ENCODE measurements at regions not wholly inside any gene's neighbourhood (a gene's known extent, or its start where the extent isn't known, plus 50 kb on each side); places are given as distances from the start of the nearest gene placed in this dataset.

- no peak for DNase-seq (ENCODE audit: low read depth in 2 of 2)
Observed at GRCh38 chr20:22404419-22405170, 179.8 kb downstream of the FOXA2 start.

GRCh38 chr20:22403632-22404361 is 180.6 kb downstream of the FOXA2 start:
- DNase-seq (ENCODE audit: low read depth in 2 of 2): no peak

- no peak for DNase-seq (ENCODE audit: low read depth in 2 of 2)
Observed at GRCh38 chr20:22403022-22403631, 181.2 kb downstream of the FOXA2 start.

DNA sequence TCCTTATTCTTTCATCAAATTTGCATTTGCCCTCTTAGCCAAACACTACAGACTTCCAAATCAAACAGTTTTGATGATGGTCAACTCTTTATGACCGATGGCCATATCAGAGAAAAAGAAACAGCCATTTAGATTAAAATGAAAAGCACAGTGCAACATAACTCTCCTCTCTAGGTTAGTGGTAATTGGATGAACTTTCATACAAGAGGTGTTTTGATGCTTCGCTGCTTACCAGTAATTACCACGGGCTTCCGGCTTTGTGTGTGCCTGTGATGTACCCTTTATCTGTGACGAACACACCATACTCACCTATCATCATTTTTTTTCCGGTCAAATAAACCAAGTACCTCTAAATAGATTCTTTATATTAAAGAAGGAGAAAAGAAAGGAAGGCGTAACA is 181.8 kb downstream of the FOXA2 start:
- no peak for DNase-seq (ENCODE audit: low read depth in 2 of 2)

DNA sequence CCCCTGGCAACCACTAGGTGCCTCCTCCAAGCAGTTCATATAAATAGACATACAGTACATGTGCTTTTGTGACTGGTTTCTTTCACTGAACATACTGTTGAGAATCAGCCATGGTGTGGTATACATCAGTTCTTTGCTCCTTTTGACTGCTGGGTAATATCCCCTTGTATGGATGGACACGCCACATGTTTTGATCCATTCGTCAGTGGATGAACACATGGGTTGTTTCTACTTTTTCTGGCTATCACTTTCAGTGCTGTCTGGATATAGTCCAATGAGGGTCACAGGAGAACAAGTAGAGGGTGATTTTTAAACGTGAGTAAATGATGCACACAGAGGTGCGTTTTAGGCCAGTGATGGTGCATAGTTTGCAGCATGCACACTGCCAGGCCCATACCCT is 183.9 kb downstream of the FOXA2 start:
- no peak for DNase-seq (ENCODE audit: low read depth in 2 of 2)

- DNase-seq (ENCODE audit: low read depth in 2 of 2): no peak
Observed at GRCh38 chr20:22394583-22394982, 189.8 kb downstream of the FOXA2 start.

DNA sequence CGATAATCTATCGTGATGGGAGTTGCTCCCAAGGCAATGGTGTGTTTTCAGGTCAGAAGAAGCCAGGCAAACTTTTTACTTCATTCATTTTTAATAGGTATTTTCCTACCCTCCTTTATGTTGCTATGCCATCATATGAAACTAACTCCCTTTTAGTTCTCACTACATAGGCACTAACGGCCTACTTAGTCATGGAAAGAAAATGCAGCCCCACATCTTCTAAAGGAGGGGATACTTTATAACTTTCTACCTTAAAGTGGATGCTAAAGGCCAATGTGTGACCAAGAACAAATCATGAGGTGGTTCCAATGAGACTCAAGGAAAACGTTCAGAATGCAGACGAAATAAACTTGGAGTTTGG is 193.8 kb downstream of the FOXA2 start:
- DNase-seq (ENCODE audit: low read depth in 2 of 2): no peak

DNA sequence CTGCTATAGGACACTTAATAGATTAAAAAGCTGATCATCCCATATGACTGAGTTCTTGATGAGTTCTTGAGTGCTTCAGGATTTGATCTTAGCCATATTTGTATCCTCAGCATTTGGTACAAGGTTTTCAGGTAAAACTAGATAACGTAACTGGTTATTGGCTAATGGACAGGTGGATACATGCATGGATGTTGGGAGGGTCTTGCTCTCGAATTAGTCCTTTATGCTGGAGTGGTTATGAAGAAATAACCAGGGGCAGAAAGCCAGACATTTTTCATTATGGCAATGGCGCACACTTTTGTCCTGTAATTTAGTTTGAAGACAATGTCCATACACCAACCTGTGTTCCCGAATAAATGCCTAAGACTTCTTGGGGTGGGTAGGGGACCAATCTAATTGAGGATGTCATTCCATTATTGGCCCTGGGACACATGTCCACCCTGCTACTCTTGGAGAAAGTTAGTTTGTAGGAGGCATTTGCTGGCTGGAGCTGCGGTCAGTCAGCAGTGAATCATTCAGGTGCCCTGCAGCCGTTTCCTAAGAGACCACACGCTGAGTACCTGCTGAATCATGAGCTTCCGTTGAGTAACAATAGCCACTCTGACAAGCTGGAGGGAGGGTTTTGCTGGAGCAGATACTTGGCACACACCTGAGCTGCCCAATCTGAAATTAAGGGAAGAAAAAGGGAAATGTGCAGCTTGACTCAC is 194.4 kb downstream of the FOXA2 start:
- DNase-seq (ENCODE audit: low read depth in 2 of 2): no peak

DNA sequence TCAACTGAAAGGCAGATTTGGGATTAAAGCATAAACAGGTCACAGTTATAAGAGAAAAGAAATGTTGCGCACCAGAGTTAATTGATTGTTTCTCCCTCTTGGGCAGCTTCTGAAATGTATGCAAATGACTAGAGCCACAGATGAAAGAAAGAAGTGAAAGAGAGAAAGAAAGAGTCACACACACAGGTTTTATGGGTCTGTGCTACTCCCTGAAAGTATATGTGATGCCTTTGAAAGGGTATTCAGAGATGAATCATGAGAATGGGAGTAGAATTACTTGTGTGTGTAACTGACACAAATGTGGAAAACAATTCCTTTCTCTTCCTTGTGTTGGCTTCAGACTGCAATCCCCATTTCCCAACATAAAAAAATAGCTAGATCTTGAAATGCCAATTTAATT is 196.9 kb downstream of the FOXA2 start:
- no peak for DNase-seq (ENCODE audit: low read depth in 2 of 2)

- DNase-seq (ENCODE audit: low read depth in 2 of 2): no peak
Observed at GRCh38 chr20:22386306-22386623, 198.1 kb downstream of the FOXA2 start.

DNA sequence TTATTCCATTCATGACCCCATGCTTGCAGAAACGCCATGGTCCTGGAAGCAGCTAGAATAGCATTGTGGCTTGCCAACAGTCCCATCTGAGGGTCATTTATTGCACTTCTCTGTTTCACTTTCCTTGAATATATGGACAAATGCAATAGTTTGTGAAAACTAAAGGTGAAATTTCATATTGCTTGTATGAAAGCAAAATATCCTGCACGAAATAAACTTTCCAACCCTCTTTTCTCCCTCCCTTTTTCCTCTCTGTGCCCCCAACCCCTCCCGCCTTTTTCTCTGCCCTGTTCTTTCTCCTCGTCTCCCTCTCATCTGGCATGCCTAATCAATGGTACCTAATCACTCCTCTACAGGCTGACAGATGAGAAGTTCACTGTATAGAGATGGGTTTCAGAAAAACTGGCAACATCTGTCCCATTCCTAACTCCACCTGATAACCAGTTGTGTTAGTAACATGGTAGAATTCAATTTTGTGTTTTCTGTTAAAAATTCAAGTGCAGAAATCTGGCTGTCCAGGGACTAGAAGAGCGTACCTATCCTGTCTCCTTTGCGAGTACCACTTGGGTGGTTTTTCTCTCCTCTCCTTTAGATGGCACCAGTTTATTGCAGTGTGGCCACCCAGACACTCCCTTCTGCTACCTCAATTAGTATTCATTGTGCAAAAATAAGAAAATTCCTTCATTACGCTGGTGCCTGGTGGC is 198.6 kb downstream of the FOXA2 start:
- DNase-seq (ENCODE audit: low read depth in 2 of 2): no peak

DNA sequence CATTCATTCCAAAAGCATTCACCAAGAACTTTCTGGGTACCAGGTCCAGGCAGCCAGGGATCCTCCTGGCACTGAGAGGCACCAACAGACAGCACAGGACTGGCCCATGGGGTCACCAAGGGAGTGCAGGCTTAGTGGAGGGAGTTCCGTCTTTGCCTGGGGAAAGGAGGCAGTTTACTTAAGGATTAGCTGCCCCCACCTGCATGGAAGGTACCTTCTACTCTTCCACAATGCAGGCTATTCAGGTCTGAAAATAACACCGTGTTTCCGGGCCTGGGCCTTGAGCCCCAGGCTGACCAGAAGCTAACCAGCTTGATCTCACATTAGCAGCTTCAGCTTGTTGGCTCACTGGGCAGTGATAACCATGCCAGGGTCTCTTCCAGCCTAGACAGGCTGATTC is 199.4 kb downstream of the FOXA2 start:
- no peak for DNase-seq (ENCODE audit: low read depth in 2 of 2)

GRCh38 chr20:22383156-22383555 is 201.2 kb downstream of the FOXA2 start:
- DNase-seq (ENCODE audit: low read depth in 2 of 2): no peak

DNA sequence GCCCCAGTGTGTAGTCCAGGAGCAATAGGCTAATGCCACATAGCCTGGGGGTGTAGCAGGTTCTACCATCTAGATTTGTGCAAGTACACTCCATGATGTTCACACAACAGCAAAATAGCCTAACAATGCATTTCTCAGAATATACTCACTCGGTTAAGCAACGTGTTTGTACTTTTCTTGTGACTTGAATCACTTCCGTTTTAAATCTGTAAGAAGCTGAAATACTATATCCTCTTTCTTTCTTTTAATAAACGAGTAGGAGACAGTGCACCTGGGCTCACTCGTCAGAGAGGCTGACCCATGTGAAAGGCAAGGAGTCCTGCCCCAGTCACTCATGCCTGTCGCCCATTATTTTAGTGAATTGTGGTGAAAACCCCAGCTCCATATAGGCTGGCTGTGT is 201.6 kb downstream of the FOXA2 start:
- no peak for DNase-seq (ENCODE audit: low read depth in 2 of 2)

GRCh38 chr20:22381812-22382416 is 202.5 kb downstream of the FOXA2 start:
- DNase-seq (ENCODE audit: low read depth in 2 of 2): no peak

DNA sequence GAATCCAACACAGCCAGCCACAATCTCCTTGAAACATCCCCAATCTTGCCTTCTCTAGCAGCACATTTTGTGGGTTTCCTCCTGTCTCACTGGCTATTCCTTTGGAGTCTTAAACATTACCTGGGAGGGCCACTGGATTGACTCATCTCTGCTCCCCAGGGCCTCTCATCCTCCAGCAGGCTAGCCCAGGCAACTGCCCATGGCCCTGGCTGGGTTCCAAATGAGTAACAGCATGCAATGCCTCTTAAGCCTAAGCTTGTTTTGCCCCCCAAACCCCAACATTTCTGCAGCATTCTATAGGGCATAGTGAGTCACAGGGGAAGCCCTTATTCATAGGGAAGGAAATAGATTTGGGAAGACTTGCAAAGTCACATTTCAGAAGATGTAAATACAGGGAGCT is 204.9 kb downstream of the FOXA2 start:
- no peak for DNase-seq (ENCODE audit: low read depth in 2 of 2)

GRCh38 chr20:22374678-22375590 is 209.4 kb downstream of the FOXA2 start:
- DNase-seq (ENCODE audit: low read depth in 2 of 2): no peak

- no peak for DNase-seq (ENCODE audit: low read depth in 2 of 2)
Observed at GRCh38 chr20:22374066-22374465, 210.3 kb downstream of the FOXA2 start.

GRCh38 chr20:22373164-22373895 is 211.0 kb downstream of the FOXA2 start:
- DNase-seq (ENCODE audit: low read depth in 2 of 2): no peak

- no peak for DNase-seq (ENCODE audit: low read depth in 2 of 2)
Observed at GRCh38 chr20:22371843-22372242, 212.5 kb downstream of the FOXA2 start.

Measured in stimulated activated CD4-positive, alpha-beta T cell treated with anti-CD3 and anti-CD28 coated beads, Interleukin-12 subunit alpha, Interleukin-12 subunit beta, amount 100 ng/mL, for 24 hours (primary cell).